ENCODE measurements at regions not wholly inside any gene's neighbourhood (a gene's known extent, or its start where the extent isn't known, plus 50 kb on each side); places are given as distances from the start of the nearest gene placed in this dataset.
"Not testable (repeated sequence)": the region's sequence is repeated elsewhere in the genome, so short reads cannot be mapped to it uniquely, and the experiment has no call there.

GRCh38 chr11:38339835-38340440 lies 1741.9 kb upstream of the RAG2 start:
- DNase-seq (ENCODE audit: low read depth, low spot score), result no peak
- Histone ChIP-seq H3K9me3 (ENCODE audit: control insufficient read depth, insufficient read depth, low read depth, low read length) (no peaks in the 10 kb centered on the region), H3K27me3 (ENCODE audit: control insufficient read depth, insufficient read depth, low read length) (no peaks in the 10 kb centered on the region), H3K36me3 (ENCODE audit: control insufficient read depth, insufficient read depth, low read length) (no peaks in the 10 kb centered on the region), H3K4me1 (ENCODE audit: control insufficient read depth, insufficient read depth, low read length) (no peaks in the 10 kb centered on the region), H3K4me3 (ENCODE audit: low read depth in 2 of 2, low read length in 2 of 2) (no peak overlapping the region), H3K27ac (ENCODE audit: low read length) (no peak overlapping the region)
- ChIA-PET CTCF (no interaction called here), POLR2A (interaction anchor here (0.6 to 0.7 kb wide), 2 partner anchors 140 to 316 kb away, joined by 3 to 4 read pairs; no protein-coding TSS in a partner anchor)
- no TSS peak for BruUV-seq (replicated peaks)
- intact Hi-C loops (cut with micrococcal nuclease; ENCODE audit: unreplicated experiment) (no loop called here), in situ Hi-C loops (cut with HindIII; ENCODE audit: low pct_unique_long_range_greater_than_20kb, low sequenced_read_pairs) (no loop called here)
- TF ChIP-seq, protein P1, sequence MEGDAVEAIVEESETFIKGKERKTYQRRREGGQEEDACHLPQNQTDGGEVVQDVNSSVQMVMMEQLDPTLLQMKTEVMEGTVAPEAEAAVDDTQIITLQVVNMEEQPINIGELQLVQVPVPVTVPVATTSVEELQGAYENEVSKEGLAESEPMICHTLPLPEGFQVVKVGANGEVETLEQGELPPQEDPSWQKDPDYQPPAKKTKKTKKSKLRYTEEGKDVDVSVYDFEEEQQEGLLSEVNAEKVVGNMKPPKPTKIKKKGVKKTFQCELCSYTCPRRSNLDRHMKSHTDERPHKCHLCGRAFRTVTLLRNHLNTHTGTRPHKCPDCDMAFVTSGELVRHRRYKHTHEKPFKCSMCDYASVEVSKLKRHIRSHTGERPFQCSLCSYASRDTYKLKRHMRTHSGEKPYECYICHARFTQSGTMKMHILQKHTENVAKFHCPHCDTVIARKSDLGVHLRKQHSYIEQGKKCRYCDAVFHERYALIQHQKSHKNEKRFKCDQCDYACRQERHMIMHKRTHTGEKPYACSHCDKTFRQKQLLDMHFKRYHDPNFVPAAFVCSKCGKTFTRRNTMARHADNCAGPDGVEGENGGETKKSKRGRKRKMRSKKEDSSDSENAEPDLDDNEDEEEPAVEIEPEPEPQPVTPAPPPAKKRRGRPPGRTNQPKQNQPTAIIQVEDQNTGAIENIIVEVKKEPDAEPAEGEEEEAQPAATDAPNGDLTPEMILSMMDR (IDR thresholded peaks at IDR 0.05), result no peak
- TF ChIP-seq SIN3A (IDR thresholded peaks at IDR 0.05; ENCODE audit: borderline replicate concordance, insufficient read depth, low read depth, low read length) (no peak), POLR2AphosphoS5 (IDR thresholded peaks at IDR 0.05; ENCODE audit: low read depth, low read length) (no peak), TCF7L2 (IDR thresholded peaks at IDR 0.05; ENCODE audit: low read depth, low read length) (no peak)
- TF ChIP-seq, protein P2, sequence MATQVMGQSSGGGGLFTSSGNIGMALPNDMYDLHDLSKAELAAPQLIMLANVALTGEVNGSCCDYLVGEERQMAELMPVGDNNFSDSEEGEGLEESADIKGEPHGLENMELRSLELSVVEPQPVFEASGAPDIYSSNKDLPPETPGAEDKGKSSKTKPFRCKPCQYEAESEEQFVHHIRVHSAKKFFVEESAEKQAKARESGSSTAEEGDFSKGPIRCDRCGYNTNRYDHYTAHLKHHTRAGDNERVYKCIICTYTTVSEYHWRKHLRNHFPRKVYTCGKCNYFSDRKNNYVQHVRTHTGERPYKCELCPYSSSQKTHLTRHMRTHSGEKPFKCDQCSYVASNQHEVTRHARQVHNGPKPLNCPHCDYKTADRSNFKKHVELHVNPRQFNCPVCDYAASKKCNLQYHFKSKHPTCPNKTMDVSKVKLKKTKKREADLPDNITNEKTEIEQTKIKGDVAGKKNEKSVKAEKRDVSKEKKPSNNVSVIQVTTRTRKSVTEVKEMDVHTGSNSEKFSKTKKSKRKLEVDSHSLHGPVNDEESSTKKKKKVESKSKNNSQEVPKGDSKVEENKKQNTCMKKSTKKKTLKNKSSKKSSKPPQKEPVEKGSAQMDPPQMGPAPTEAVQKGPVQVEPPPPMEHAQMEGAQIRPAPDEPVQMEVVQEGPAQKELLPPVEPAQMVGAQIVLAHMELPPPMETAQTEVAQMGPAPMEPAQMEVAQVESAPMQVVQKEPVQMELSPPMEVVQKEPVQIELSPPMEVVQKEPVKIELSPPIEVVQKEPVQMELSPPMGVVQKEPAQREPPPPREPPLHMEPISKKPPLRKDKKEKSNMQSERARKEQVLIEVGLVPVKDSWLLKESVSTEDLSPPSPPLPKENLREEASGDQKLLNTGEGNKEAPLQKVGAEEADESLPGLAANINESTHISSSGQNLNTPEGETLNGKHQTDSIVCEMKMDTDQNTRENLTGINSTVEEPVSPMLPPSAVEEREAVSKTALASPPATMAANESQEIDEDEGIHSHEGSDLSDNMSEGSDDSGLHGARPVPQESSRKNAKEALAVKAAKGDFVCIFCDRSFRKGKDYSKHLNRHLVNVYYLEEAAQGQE (IDR thresholded peaks at IDR 0.05; ENCODE audit: insufficient read depth in 1 of 2, low read depth in 2 of 2, low read length in 1 of 2), result no peak
- no peak for ATAC-seq

- DNase-seq (ENCODE audit: low read depth, low spot score); H3K27me3 ChIP-seq (ENCODE audit: control insufficient read depth, insufficient read depth, low read length); BruUV-seq (replicated peaks); POLR2A ChIA-PET; CTCF ChIA-PET; ATAC-seq; in situ Hi-C loops (cut with HindIII; ENCODE audit: low pct_unique_long_range_greater_than_20kb, low sequenced_read_pairs); H3K9me3 ChIP-seq (ENCODE audit: control insufficient read depth, insufficient read depth, low read depth, low read length); intact Hi-C loops (cut with micrococcal nuclease; ENCODE audit: unreplicated experiment); H3K4me1 ChIP-seq (ENCODE audit: control insufficient read depth, insufficient read depth, low read length); H3K27ac ChIP-seq (ENCODE audit: low read length); H3K4me3 ChIP-seq (ENCODE audit: low read depth in 2 of 2, low read length in 2 of 2); H3K36me3 ChIP-seq (ENCODE audit: control insufficient read depth, insufficient read depth, low read length): not testable (repeated sequence)
These were observed 1740.0 kb upstream of the RAG2 start for GRCh38 chr11:38338022-38338421.

- Histone ChIP-seq H3K4me3 (ENCODE audit: low read depth in 2 of 2, low read length in 2 of 2) (no peak overlapping the region), H3K4me1 (ENCODE audit: control insufficient read depth, insufficient read depth, low read length) (no peaks in the 10 kb centered on the region), H3K27me3 (ENCODE audit: control insufficient read depth, insufficient read depth, low read length) (no peaks in the 10 kb centered on the region), H3K9me3 (ENCODE audit: control insufficient read depth, insufficient read depth, low read depth, low read length) (no peaks in the 10 kb centered on the region), H3K27ac (ENCODE audit: low read length) (no peak overlapping the region), H3K36me3 (ENCODE audit: control insufficient read depth, insufficient read depth, low read length) (no peaks in the 10 kb centered on the region)
- in situ Hi-C loops (cut with HindIII; ENCODE audit: low pct_unique_long_range_greater_than_20kb, low sequenced_read_pairs) (no loop called here), intact Hi-C loops (cut with micrococcal nuclease; ENCODE audit: unreplicated experiment) (no loop called here)
- TF ChIP-seq POLR2AphosphoS5 (IDR thresholded peaks at IDR 0.05; ENCODE audit: low read depth, low read length) (no peak), TCF7L2 (IDR thresholded peaks at IDR 0.05; ENCODE audit: low read depth, low read length) (no peak), SIN3A (IDR thresholded peaks at IDR 0.05; ENCODE audit: borderline replicate concordance, insufficient read depth, low read depth, low read length) (no peak)
- TF ChIP-seq, protein P2 (IDR thresholded peaks at IDR 0.05; ENCODE audit: insufficient read depth in 1 of 2, low read depth in 2 of 2, low read length in 1 of 2), result no peak
- TF ChIP-seq, protein P1 (IDR thresholded peaks at IDR 0.05), result no peak
- DNase-seq (ENCODE audit: low read depth, low spot score) (no peak), ATAC-seq (no peak)
- ChIA-PET CTCF (no interaction called here), POLR2A (no interaction called here)
- no TSS peak for BruUV-seq (replicated peaks)
These were observed 1734.0 kb upstream of the RAG2 start for GRCh38 chr11:38332046-38332445.

Measured in Panc1 (cell line).